Neural cell (in vitro differentiated cells): ENCODE measurements at regions not wholly inside any gene's neighbourhood (a gene's known extent, or its start where the extent isn't known, plus 50 kb on each side); places are given as distances from the start of the nearest gene placed in this dataset.

Experiments
- H2AFZ ChIP-seq: fragments of 200-600, 300-800 bp; sonication (generic), shearing (Covaris generic); 2 replicates; pipeline ENCODE4 v1.6.0; 2014; ENCODE audit warnings: low read depth, mild to moderate bottlenecking, antibody characterized with exemption, low read length, moderate library complexity
- H3F3A ChIP-seq: fragments of 200-600 bp; shearing (Covaris generic); 2 replicates; pipeline ENCODE4 v1.6.1; 2016; ENCODE audit warnings: mild to moderate bottlenecking, moderate library complexity, mixed read lengths, antibody characterized with exemption, low read length; ENCODE audit not compliant: insufficient read depth, poor library complexity, severe bottlenecking
- H3K27ac ChIP-seq: fragments of 200-600, 300-800 bp; sonication (generic), shearing (Covaris generic); 2 replicates; pipeline ENCODE4 v1.5.1; 2014; ENCODE audit warnings: mild to moderate bottlenecking, low read length, moderate library complexity
- H3K27me3 ChIP-seq: fragments of 300-800, 200-600 bp; sonication (generic), shearing (Covaris generic); 2 replicates; pipeline ENCODE4 v1.6.0; 2014; ENCODE audit warnings: mild to moderate bottlenecking, low read depth, low read length, moderate library complexity; ENCODE audit not compliant: insufficient read depth
- H3K36me3 ChIP-seq: fragments of 300-800, 200-600 bp; sonication (generic), shearing (Covaris generic); 2 replicates; pipeline ENCODE4 v1.5.1; 2014; ENCODE audit warnings: mild to moderate bottlenecking, antibody characterized with exemption, low read length, moderate library complexity; ENCODE audit not compliant: insufficient read depth
- H3K4me2 ChIP-seq: fragments of 300-800, 200-600 bp; sonication (generic), shearing (Covaris generic); 2 replicates; pipeline ENCODE4 v1.6.0; 2014; ENCODE audit warnings: mild to moderate bottlenecking, low read length
- H3K4me3 ChIP-seq: fragments of 300-800, 200-600 bp; sonication (generic), shearing (Covaris generic); 2 replicates; pipeline ENCODE4 v1.5.1; 2014; ENCODE audit warnings: mild to moderate bottlenecking, low read length, moderate library complexity
- H3K79me2 ChIP-seq: fragments of 200-600 bp; shearing (Covaris generic); replicated peaks from 2 replicates; pipeline ENCODE4 v1.6.0; 2014; ENCODE audit warnings: mild to moderate bottlenecking, low read length, moderate library complexity; ENCODE audit not compliant: insufficient read depth
- H3K9ac ChIP-seq: fragments of 300-800, 200-600 bp; sonication (generic), shearing (Covaris generic); 2 replicates; pipeline ENCODE4 v1.6.1; 2016; ENCODE audit warnings: mild to moderate bottlenecking, low read length, mixed read lengths
- H3K9me2 ChIP-seq: fragments of 200-600 bp; shearing (Covaris generic); 2 replicates; pipeline ENCODE4 v1.6.1; 2016; ENCODE audit warnings: mild to moderate bottlenecking, low read length, mixed read lengths; ENCODE audit not compliant: insufficient read depth
- H3K9me3 ChIP-seq: fragments of 200-600, 300-800 bp; sonication (generic), shearing (Covaris generic); 2 replicates; pipeline ENCODE4 v1.6.1; 2016; ENCODE audit warnings: mild to moderate bottlenecking, mixed run types, low read length, moderate library complexity, mixed read lengths
- H4K20me1 ChIP-seq: fragments of 200-600 bp; shearing (Covaris generic); 2 replicates; pipeline ENCODE4 v1.6.1; 2016; ENCODE audit warnings: mild to moderate bottlenecking, mixed run types; ENCODE audit not compliant: insufficient read depth
- EP300 ChIP-seq: fragments of 450-650 bp; conservative IDR thresholded peaks from 2 replicates; pipeline ENCODE4 v1.6.1; 2014; ENCODE audit warnings: antibody characterized with exemption, mild to moderate bottlenecking, moderate library complexity; ENCODE audit not compliant: poor library complexity, severe bottlenecking
- EZH2 ChIP-seq: fragments of 200-600, 300-800 bp; shearing (Covaris generic), sonication (generic); IDR thresholded peaks from 2 replicates; pipeline ENCODE4 v1.6.1; 2014; ENCODE audit warnings: antibody characterized with exemption, low read length, borderline replicate concordance, mild to moderate bottlenecking; ENCODE audit not compliant: insufficient read depth, poor library complexity, severe bottlenecking
- MXI1 ChIP-seq: fragments of 450-650 bp; conservative IDR thresholded peaks from 2 replicates; pipeline ENCODE4 v1.6.1; 2014; ENCODE audit warnings: antibody characterized with exemption, mild to moderate bottlenecking; ENCODE audit not compliant: poor library complexity, severe bottlenecking
- POLR2AphosphoS5 ChIP-seq: IDR thresholded peaks from 2 replicates; pipeline ENCODE4 v1.6.1; 2012
- RAD21 ChIP-seq: fragments of 450-650 bp; conservative IDR thresholded peaks from 2 replicates; pipeline ENCODE4 v1.6.1; 2014; ENCODE audit warnings: antibody characterized with exemption, mild to moderate bottlenecking, moderate library complexity
- SMC3 ChIP-seq: fragments of 450-650 bp; conservative IDR thresholded peaks from 2 replicates; pipeline ENCODE4 v1.6.1; 2014; ENCODE audit warnings: antibody characterized with exemption, mild to moderate bottlenecking, moderate library complexity; ENCODE audit not compliant: poor library complexity
- TAF1 ChIP-seq: IDR thresholded peaks from 2 replicates; pipeline ENCODE4 v1.6.1; 2012; ENCODE audit warnings: low read depth
- TF ChIP-seq, protein P1 (sequence below): IDR thresholded peaks from 2 replicates; pipeline ENCODE4 v1.6.1; 2012; ENCODE audit warnings: borderline replicate concordance
- TF ChIP-seq, protein P2 (sequence below): fragments of 450-650 bp; IDR thresholded peaks from 2 replicates; pipeline ENCODE4 v1.5.1; 2014; ENCODE audit warnings: antibody characterized with exemption, mild to moderate bottlenecking, moderate library complexity; ENCODE audit not compliant: poor library complexity, severe bottlenecking

DNA sequence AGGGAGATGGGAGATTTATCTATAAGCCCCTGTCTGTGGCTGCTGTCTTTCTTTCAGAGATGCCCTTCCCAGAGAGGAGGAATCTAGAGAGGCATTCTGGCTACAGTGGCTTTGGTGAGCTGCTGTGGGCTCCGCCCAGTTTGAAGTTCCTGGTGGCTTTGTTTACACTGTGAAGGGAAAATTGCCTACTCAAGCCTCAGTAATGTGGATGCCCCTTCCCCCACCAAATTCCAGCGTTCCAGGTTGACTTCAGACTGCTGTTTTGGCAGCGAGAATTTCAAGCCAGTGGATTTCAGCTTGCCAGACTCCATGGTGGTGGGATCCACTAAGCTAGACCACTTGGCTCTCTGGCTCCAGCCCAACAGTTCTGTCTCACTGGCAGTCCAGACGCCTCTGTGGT, 951.6 kb downstream of the CCSER2 start:
- Histone ChIP-seq H3K27ac (no peak overlapping the region), H4K20me1 (no peaks in the 10 kb centered on the region), H3K27me3 (no peaks in the 10 kb centered on the region), H3K4me3 (no peak overlapping the region), H3K36me3 (no peaks in the 10 kb centered on the region), H2AFZ (no peak overlapping the region), H3F3A (no peaks in the 10 kb centered on the region), H3K79me2 (no peaks in the 10 kb centered on the region), H3K9ac (no peak overlapping the region), H3K9me3 (no peaks in the 10 kb centered on the region), H3K4me2 (no peak overlapping the region), H3K9me2 (no peaks in the 10 kb centered on the region)
- TF ChIP-seq MXI1 (no peak), TAF1 (no peak), EZH2 (no peak), RAD21 (no peak), POLR2AphosphoS5 (no peak)
- TF ChIP-seq, protein P1, sequence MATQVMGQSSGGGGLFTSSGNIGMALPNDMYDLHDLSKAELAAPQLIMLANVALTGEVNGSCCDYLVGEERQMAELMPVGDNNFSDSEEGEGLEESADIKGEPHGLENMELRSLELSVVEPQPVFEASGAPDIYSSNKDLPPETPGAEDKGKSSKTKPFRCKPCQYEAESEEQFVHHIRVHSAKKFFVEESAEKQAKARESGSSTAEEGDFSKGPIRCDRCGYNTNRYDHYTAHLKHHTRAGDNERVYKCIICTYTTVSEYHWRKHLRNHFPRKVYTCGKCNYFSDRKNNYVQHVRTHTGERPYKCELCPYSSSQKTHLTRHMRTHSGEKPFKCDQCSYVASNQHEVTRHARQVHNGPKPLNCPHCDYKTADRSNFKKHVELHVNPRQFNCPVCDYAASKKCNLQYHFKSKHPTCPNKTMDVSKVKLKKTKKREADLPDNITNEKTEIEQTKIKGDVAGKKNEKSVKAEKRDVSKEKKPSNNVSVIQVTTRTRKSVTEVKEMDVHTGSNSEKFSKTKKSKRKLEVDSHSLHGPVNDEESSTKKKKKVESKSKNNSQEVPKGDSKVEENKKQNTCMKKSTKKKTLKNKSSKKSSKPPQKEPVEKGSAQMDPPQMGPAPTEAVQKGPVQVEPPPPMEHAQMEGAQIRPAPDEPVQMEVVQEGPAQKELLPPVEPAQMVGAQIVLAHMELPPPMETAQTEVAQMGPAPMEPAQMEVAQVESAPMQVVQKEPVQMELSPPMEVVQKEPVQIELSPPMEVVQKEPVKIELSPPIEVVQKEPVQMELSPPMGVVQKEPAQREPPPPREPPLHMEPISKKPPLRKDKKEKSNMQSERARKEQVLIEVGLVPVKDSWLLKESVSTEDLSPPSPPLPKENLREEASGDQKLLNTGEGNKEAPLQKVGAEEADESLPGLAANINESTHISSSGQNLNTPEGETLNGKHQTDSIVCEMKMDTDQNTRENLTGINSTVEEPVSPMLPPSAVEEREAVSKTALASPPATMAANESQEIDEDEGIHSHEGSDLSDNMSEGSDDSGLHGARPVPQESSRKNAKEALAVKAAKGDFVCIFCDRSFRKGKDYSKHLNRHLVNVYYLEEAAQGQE, result no peak

GRCh38 chr10:85284778-85285770, 956.7 kb downstream of the CCSER2 start:
- TF ChIP-seq MXI1, result no peak
- no peak for TF ChIP-seq SMC3
- TF ChIP-seq RAD21, result no peak
- TF ChIP-seq, protein P2, sequence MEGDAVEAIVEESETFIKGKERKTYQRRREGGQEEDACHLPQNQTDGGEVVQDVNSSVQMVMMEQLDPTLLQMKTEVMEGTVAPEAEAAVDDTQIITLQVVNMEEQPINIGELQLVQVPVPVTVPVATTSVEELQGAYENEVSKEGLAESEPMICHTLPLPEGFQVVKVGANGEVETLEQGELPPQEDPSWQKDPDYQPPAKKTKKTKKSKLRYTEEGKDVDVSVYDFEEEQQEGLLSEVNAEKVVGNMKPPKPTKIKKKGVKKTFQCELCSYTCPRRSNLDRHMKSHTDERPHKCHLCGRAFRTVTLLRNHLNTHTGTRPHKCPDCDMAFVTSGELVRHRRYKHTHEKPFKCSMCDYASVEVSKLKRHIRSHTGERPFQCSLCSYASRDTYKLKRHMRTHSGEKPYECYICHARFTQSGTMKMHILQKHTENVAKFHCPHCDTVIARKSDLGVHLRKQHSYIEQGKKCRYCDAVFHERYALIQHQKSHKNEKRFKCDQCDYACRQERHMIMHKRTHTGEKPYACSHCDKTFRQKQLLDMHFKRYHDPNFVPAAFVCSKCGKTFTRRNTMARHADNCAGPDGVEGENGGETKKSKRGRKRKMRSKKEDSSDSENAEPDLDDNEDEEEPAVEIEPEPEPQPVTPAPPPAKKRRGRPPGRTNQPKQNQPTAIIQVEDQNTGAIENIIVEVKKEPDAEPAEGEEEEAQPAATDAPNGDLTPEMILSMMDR, result no peak
- TF ChIP-seq, protein P1, result no peak
- TF ChIP-seq EP300, result no peak
- no peak for TF ChIP-seq TAF1
- no peak overlapping the region for H3K27ac ChIP-seq
- no peaks in the 10 kb centered on the region for H3K36me3 ChIP-seq
- H3K4me2 ChIP-seq, result no peak overlapping the region
- no peaks in the 10 kb centered on the region for H3K79me2 ChIP-seq
- no peaks in the 10 kb centered on the region for H3K27me3 ChIP-seq
- H3F3A ChIP-seq, result no peaks in the 10 kb centered on the region
- no peaks in the 10 kb centered on the region for H3K9me2 ChIP-seq
- H3K4me3 ChIP-seq, result no peak overlapping the region
- no peak overlapping the region for H2AFZ ChIP-seq
- H3K9ac ChIP-seq, result no peak overlapping the region
- H4K20me1 ChIP-seq, result no peaks in the 10 kb centered on the region
- no peaks in the 10 kb centered on the region for H3K9me3 ChIP-seq
